ENCODE measurements at regions not wholly inside any gene's neighbourhood (a gene's known extent, or its start where the extent isn't known, plus 50 kb on each side); places are given as distances from the start of the nearest gene placed in this dataset.

GRCh38 chr11:95562196-95562921, 227.2 kb downstream of the FAM76B start:
- peak; percentile 11; the same call in 1 of the 2 replicates for TF ChIP-seq NFIC (IDR thresholded peaks at IDR 0.05)
- 0 out of 2 replicates have a peak, but pooled peaks have one; percentile 4 for TF ChIP-seq FOXM1 (IDR thresholded peaks at IDR 0.05; ENCODE audit: borderline replicate concordance, low read depth)
- no peak for TF ChIP-seq TCF12 (IDR thresholded peaks at IDR 0.05; ENCODE audit: low read depth)
- peak; percentile 13; the same call in 1 of the 2 replicates for TF ChIP-seq EP300 (IDR thresholded peaks at IDR 0.05; ENCODE audit: borderline replicate concordance)
- TF ChIP-seq CREB1 (IDR thresholded peaks at IDR 0.05; ENCODE audit: low read depth), result no peak
- TF ChIP-seq TEAD4 (IDR thresholded peaks at IDR 0.05), result peak; percentile 36; the same call in 1 of the 2 replicates

GRCh38 chr11:95559899-95560298, 229.7 kb downstream of the FAM76B start:
- TF ChIP-seq TEAD4 (IDR thresholded peaks at IDR 0.05), result peak; percentile 80
- no peak for TF ChIP-seq REST (IDR thresholded peaks at IDR 0.05; ENCODE audit: low read depth)
- peak; percentile 16; the same call in 1 of the 2 replicates for TF ChIP-seq CEBPB (IDR thresholded peaks at IDR 0.05)
- no peak for TF ChIP-seq TAF1 (IDR thresholded peaks at IDR 0.05; ENCODE audit: low read depth)
- no peak for TF ChIP-seq TCF12 (IDR thresholded peaks at IDR 0.05; ENCODE audit: low read depth)
- TF ChIP-seq USF1 (IDR thresholded peaks at IDR 0.05), result no peak
- no peak for TF ChIP-seq RAD21 (IDR thresholded peaks at IDR 0.05; ENCODE audit: low read depth)
- TF ChIP-seq CREB1 (IDR thresholded peaks at IDR 0.05; ENCODE audit: low read depth), result no peak
- TF ChIP-seq ZBTB7A (IDR thresholded peaks at IDR 0.05; ENCODE audit: low read depth), result no peak
- TF ChIP-seq FOXM1 (IDR thresholded peaks at IDR 0.05; ENCODE audit: borderline replicate concordance, low read depth), result no peak
- TF ChIP-seq MAX (IDR thresholded peaks at IDR 0.05), result no peak
- peak; percentile 74 for TF ChIP-seq NFIC (IDR thresholded peaks at IDR 0.05)
- no peak for TF ChIP-seq EGR1 (IDR thresholded peaks at IDR 0.05)
- TF ChIP-seq EP300 (IDR thresholded peaks at IDR 0.05; ENCODE audit: borderline replicate concordance), result peak; percentile 46; the same call in 1 of the 2 replicates
- TF ChIP-seq YY1 (IDR thresholded peaks at IDR 0.05; ENCODE audit: low read depth), result no peak

- TF ChIP-seq NFIC (IDR thresholded peaks at IDR 0.05), result no peak
- no peak for TF ChIP-seq MAX (IDR thresholded peaks at IDR 0.05)
- TF ChIP-seq CEBPB (IDR thresholded peaks at IDR 0.05), result no peak
- TF ChIP-seq USF1 (IDR thresholded peaks at IDR 0.05), result no peak
- TF ChIP-seq CREB1 (IDR thresholded peaks at IDR 0.05; ENCODE audit: low read depth), result no peak
- TF ChIP-seq EGR1 (IDR thresholded peaks at IDR 0.05), result no peak
- TF ChIP-seq FOXM1 (IDR thresholded peaks at IDR 0.05; ENCODE audit: borderline replicate concordance, low read depth), result no peak
Observed at GRCh38 chr11:95557376-95557775, 232.2 kb downstream of the FAM76B start.

- TF ChIP-seq TAF1 (IDR thresholded peaks at IDR 0.05; ENCODE audit: low read depth) (no peak), MAX (IDR thresholded peaks at IDR 0.05) (no peak), ZBTB7A (IDR thresholded peaks at IDR 0.05; ENCODE audit: low read depth) (no peak), TCF12 (IDR thresholded peaks at IDR 0.05; ENCODE audit: low read depth) (no peak), EGR1 (IDR thresholded peaks at IDR 0.05) (no peak), USF1 (IDR thresholded peaks at IDR 0.05) (no peak), CREB1 (IDR thresholded peaks at IDR 0.05; ENCODE audit: low read depth) (no peak), NFIC (IDR thresholded peaks at IDR 0.05) (no peak), CEBPB (IDR thresholded peaks at IDR 0.05) (no peak), TEAD4 (IDR thresholded peaks at IDR 0.05) (no peak), RAD21 (IDR thresholded peaks at IDR 0.05; ENCODE audit: low read depth) (no peak)
Observed at GRCh38 chr11:95556342-95557163, 233.0 kb downstream of the FAM76B start.

- no peak for TF ChIP-seq ZBTB7A (IDR thresholded peaks at IDR 0.05; ENCODE audit: low read depth)
- TF ChIP-seq EGR1 (IDR thresholded peaks at IDR 0.05), result no peak
- TF ChIP-seq CREB1 (IDR thresholded peaks at IDR 0.05; ENCODE audit: low read depth), result no peak
- TF ChIP-seq EP300 (IDR thresholded peaks at IDR 0.05; ENCODE audit: borderline replicate concordance), result no peak
- TF ChIP-seq NFIC (IDR thresholded peaks at IDR 0.05), result no peak
- no peak for TF ChIP-seq TEAD4 (IDR thresholded peaks at IDR 0.05)
- no peak for TF ChIP-seq YY1 (IDR thresholded peaks at IDR 0.05; ENCODE audit: low read depth)
- no peak for TF ChIP-seq TCF12 (IDR thresholded peaks at IDR 0.05; ENCODE audit: low read depth)
- no peak for TF ChIP-seq RAD21 (IDR thresholded peaks at IDR 0.05; ENCODE audit: low read depth)
- TF ChIP-seq REST (IDR thresholded peaks at IDR 0.05; ENCODE audit: low read depth), result no peak
- no peak for TF ChIP-seq FOXM1 (IDR thresholded peaks at IDR 0.05; ENCODE audit: borderline replicate concordance, low read depth)
Observed at GRCh38 chr11:95556011-95556341, 233.6 kb downstream of the FAM76B start.
